A673 (cell line): ENCODE measurements at regions not wholly inside any gene's neighbourhood (a gene's known extent, or its start where the extent isn't known, plus 50 kb on each side); places are given as distances from the start of the nearest gene placed in this dataset.

Experiments
- BruUV-seq: library from RNA; stranded (reverse); fragments of 400-500 nt; replicated peaks from 2 replicates; lab custom pipeline; 2021; lab: Mats Ljungman, UMichigan
- CTCF ChIA-PET: fragments of 300-600 bp; sonication (Branson Sonifier 250); formaldehyde crosslinking; loops from one replicate; lab custom pipeline; 2022; ENCODE audit warnings: antibody characterized with exemption; lab: Charles Lee
- POLR2A ChIA-PET: fragments of 300-600 bp; sonication (Branson Sonifier 250); formaldehyde crosslinking; loops from one replicate; lab custom pipeline; 2022; ENCODE audit warnings: antibody characterized with exemption; ENCODE audit not compliant: low non-redundant PET; lab: Charles Lee
- DNase-seq: peaks from one replicate; pipeline ENCODE4 v3.0.0-alpha.2; 2015; ENCODE audit warnings: low spot score
- H3K27ac ChIP-seq: fragments of 200-600 bp; sonication (generic); 2 replicates; pipeline ENCODE4 v1.5.1; 2016; ENCODE audit warnings: mixed run types, low read depth, mild to moderate bottlenecking, mixed read lengths, antibody characterized with exemption, low read length; ENCODE audit not compliant: poor library complexity, severe bottlenecking
- H3K27me3 ChIP-seq: fragments of 200-600 bp; sonication (generic); replicated peaks from 2 replicates; pipeline ENCODE4 v1.6.1; 2017; ENCODE audit warnings: mixed run types, low read depth, mild to moderate bottlenecking, mixed read lengths, antibody characterized with exemption, low read length; ENCODE audit not compliant: insufficient read depth, poor library complexity
- H3K36me3 ChIP-seq: fragments of 200-600 bp; sonication (generic); 2 replicates; pipeline ENCODE4 v1.6.1; 2016; ENCODE audit warnings: mixed run types, mild to moderate bottlenecking, mixed read lengths, antibody characterized with exemption, low read length; ENCODE audit not compliant: insufficient read depth, poor library complexity, severe bottlenecking
- H3K4me1 ChIP-seq: fragments of 200-600 bp; sonication (generic); 2 replicates; pipeline ENCODE4 v1.6.1; 2017; ENCODE audit warnings: mixed run types, mild to moderate bottlenecking, mixed read lengths, antibody characterized with exemption, low read length; ENCODE audit not compliant: insufficient read depth, poor library complexity, severe bottlenecking
- H3K4me3 ChIP-seq: fragments of 200-600 bp; sonication (generic); 2 replicates; pipeline ENCODE4 v1.5.1; 2016; ENCODE audit warnings: low read depth, mixed run types, mild to moderate bottlenecking, mixed read lengths, low read length; ENCODE audit not compliant: poor library complexity, severe bottlenecking
- H3K9me3 ChIP-seq: fragments of 200-600 bp; sonication (generic); 2 replicates; pipeline ENCODE4 v1.6.1; 2016; ENCODE audit warnings: mixed run types, low read depth, mild to moderate bottlenecking, mixed read lengths, antibody characterized with exemption, low read length; ENCODE audit not compliant: poor library complexity, severe bottlenecking
- EZH2 ChIP-seq: fragments of 200-600 bp; sonication (generic); IDR thresholded peaks from 2 replicates; pipeline ENCODE4 v1.6.1; 2017; ENCODE audit warnings: borderline replicate concordance, low read depth, mild to moderate bottlenecking, mixed read lengths, antibody characterized with exemption, low read length; ENCODE audit not compliant: poor library complexity, severe bottlenecking
- intact Hi-C: fragments of 100-400 bp; cut with micrococcal nuclease; formaldehyde crosslinking; loops from one replicate; pipeline ENCODE4 v1.10.0; 2022; ENCODE audit not compliant: unreplicated experiment
- TF ChIP-seq, protein P1 (sequence below): fragments of 300-800, 200-600 bp; sonication (generic); conservative IDR thresholded peaks from 2 replicates; pipeline ENCODE4 v1.5.1; 2017; ENCODE audit warnings: low read depth, mild to moderate bottlenecking, antibody characterized with exemption, low read length, moderate library complexity, mixed read lengths

DNA sequence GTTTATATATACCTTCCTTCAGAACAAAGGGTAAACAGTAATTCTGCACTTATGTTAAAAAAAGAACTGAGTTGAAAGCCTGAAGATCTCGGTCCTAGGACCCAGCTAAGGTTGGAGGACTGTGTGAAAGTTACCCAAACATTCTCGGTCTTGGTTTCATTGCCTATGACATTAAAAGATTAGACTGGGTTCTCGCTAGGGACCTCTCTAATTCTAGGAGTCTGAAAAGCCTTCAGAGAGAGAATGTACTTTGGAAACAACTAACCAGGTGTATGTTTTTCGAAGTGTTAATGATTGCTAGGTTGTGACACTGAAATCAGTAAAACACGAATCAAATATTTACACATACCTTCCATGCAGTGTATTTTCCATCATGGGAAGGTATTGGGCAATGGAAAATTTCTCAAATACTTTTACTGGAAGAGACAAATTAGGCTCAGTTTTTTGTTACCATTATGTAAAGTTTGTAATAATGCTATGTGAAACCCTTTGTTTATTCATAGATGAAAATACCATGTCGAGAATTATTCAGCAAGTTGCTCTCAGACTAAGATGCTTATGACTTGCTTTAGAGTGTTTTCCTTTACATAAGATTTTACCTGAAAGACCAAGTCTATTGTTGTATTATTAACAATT, 113.7 kb upstream of the LOC128125822 start:
- intact Hi-C loops = no loop called here
- Histone ChIP-seq H3K4me1 (no peaks in the 10 kb centered on the region), H3K4me3 (no peak overlapping the region), H3K27ac (no peak overlapping the region), H3K27me3 (no peaks in the 10 kb centered on the region), H3K9me3 (no peaks in the 10 kb centered on the region), H3K36me3 (no peaks in the 10 kb centered on the region)
- CTCF ChIA-PET = no interaction called here
- no peak for DNase-seq
- BruUV-seq = no TSS peak
- no peak for TF ChIP-seq EZH2
- TF ChIP-seq, protein P1, sequence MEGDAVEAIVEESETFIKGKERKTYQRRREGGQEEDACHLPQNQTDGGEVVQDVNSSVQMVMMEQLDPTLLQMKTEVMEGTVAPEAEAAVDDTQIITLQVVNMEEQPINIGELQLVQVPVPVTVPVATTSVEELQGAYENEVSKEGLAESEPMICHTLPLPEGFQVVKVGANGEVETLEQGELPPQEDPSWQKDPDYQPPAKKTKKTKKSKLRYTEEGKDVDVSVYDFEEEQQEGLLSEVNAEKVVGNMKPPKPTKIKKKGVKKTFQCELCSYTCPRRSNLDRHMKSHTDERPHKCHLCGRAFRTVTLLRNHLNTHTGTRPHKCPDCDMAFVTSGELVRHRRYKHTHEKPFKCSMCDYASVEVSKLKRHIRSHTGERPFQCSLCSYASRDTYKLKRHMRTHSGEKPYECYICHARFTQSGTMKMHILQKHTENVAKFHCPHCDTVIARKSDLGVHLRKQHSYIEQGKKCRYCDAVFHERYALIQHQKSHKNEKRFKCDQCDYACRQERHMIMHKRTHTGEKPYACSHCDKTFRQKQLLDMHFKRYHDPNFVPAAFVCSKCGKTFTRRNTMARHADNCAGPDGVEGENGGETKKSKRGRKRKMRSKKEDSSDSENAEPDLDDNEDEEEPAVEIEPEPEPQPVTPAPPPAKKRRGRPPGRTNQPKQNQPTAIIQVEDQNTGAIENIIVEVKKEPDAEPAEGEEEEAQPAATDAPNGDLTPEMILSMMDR = no peak
- POLR2A ChIA-PET = interaction anchor here (0.6 kb wide), 1 partner anchor 1049 kb away, joined by 4 read pairs; no protein-coding TSS in a partner anchor

DNA sequence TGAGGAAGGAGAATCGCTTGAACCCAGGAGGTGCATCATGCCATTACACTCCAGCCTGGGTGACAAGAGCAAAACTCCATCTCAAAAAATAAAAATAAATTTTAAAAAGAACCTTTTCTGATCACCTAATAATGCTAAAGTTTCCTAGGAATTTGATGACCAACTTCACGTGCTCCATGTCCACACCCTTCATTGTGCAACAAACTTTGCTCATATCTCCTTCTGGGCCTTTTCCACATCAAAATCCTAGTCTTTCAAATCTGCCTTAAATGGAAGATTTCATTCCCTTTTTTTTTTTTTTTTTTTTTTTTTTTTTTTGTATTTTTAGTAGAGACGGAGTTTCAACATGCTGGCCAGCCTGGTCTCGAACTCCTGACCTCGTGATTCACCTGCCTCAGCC, 112.5 kb upstream of the LOC128125822 start:
- intact Hi-C loops = no loop called here
- no peak for DNase-seq
- ChIA-PET CTCF (no interaction called here), POLR2A (no interaction called here)
- Histone ChIP-seq H3K4me1 (no peaks in the 10 kb centered on the region), H3K9me3 (no peaks in the 10 kb centered on the region), H3K27ac (no peak overlapping the region), H3K36me3 (no peaks in the 10 kb centered on the region), H3K27me3 (no peaks in the 10 kb centered on the region), H3K4me3 (no peak overlapping the region)
- TF ChIP-seq, protein P1 = no peak
- TF ChIP-seq EZH2 = no peak
- no TSS peak for BruUV-seq

- H3K27me3 ChIP-seq = no peaks in the 10 kb centered on the region
- H3K4me3 ChIP-seq = no peak overlapping the region
- H3K4me1 ChIP-seq = no peaks in the 10 kb centered on the region
- TF ChIP-seq, protein P1 = no peak
- no peak for TF ChIP-seq EZH2
- CTCF ChIA-PET = no interaction called here
- intact Hi-C loops = no loop called here
- no peaks in the 10 kb centered on the region for H3K36me3 ChIP-seq
- no peak overlapping the region for H3K27ac ChIP-seq
- POLR2A ChIA-PET = no interaction called here
- no TSS peak for BruUV-seq
- H3K9me3 ChIP-seq = no peaks in the 10 kb centered on the region
- DNase-seq = no peak
Observed at GRCh38 chr6:63460971-63461370, 111.3 kb upstream of the LOC128125822 start.
